Body of pancreas (tissue), 4 donors: ENCODE measurements at regions not wholly inside any gene's neighbourhood (a gene's known extent, or its start where the extent isn't known, plus 50 kb on each side); places are given as distances from the start of the nearest gene placed in this dataset.

Experiments
- ATAC-seq: fragments of 150-250 bp; one replicate; pipeline ENCODE4 v1.9.1; 2016
- DNase-seq, 4 donors: peaks; one replicate each; pipeline ENCODE4 v3.0.0-alpha.2; 2019
- H3K27ac ChIP-seq, 4 donors: fragments of 200-600 bp; sonication (generic); 1 replicate in 3 of 4; 2 replicates in 1 of 4; pipeline versions ENCODE4 v1.5.1 to v1.6.1; 2016 to 2019; ENCODE audit warnings: mild to moderate bottlenecking in 1 of 4, mixed read lengths in 1 of 4, moderate library complexity in 1 of 4
- H3K27me3 ChIP-seq, 2 donors: fragments of 200-600 bp; sonication (generic); one replicate each; pipeline ENCODE4 v1.6.0; 2016; ENCODE audit warnings: mild to moderate bottlenecking in 1 of 2
- H3K36me3 ChIP-seq, 2 donors: fragments of 200-600 bp; sonication (generic); replicated peaks in 1 of 2; 2 replicates each; pipeline ENCODE4 v1.5.1; 2016; ENCODE audit warnings: low read depth in 2 of 2; ENCODE audit not compliant: insufficient read depth in 1 of 2
- H3K4me1 ChIP-seq: fragments of 200-600 bp; sonication (generic); one replicate; pipeline ENCODE4 v1.6.0; 2016
- H3K4me3 ChIP-seq, 2 donors: fragments of 200-600 bp; sonication (generic); 1 replicate in 1 of 2; 2 replicates in 1 of 2; pipeline ENCODE4 v1.5.1; 2016 to 2019
- H3K9me3 ChIP-seq, 3 donors: fragments of 200-600 bp; sonication (generic); 1 replicate in 2 of 3; 2 replicates in 1 of 3; pipeline ENCODE4 v1.5.1; 2016
- POLR2A ChIP-seq, 3 donors: fragments of 450-650 bp; IDR thresholded peaks; one replicate each; pipeline ENCODE4 v1.6.1; 2016; ENCODE audit warnings: antibody characterized with exemption in 3 of 3, mild to moderate bottlenecking in 2 of 3
- WGBS, 2 donors: methylation state at CpG; one replicate each; pipeline ENCODE4 v1.1.5; 2017; 5-methylcytosine and 5-hydroxymethylcytosine counted together
- intact Hi-C: fragments of 100-400 bp; cut with DNase I; formaldehyde crosslinking; loops from one replicate; pipeline ENCODE4 v1.15.1; 2023
- TF ChIP-seq, protein P1 (sequence below), 7 experiments: fragments of 450-650 bp in 4 of 7; fragments of 200-600 bp in 3 of 7; sonication (generic) in 3 of 7; IDR thresholded peaks; one replicate each; pipeline ENCODE4 v1.5.1; 2016 to 2019; ENCODE audit warnings: antibody characterized with exemption in 7 of 7

DNA sequence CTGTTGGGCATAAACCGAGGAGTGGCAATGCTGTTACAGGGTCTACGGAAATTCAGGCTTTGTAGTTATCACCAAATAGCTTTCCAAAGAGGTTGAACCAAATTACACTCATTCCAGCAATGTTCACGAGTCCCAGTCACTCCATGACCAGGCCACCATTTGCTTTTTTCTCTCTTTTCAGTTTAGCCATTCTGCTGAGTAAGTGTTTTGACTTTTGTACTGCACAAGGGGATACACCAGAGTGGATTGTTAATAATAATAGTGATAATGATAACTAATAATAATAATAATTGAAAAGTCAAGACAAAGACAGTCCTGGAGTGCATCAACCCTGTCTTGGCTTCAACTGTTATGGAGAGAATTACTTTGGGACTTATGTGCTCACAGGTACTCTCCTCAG is 343.5 kb downstream of the AACS start:
- Histone ChIP-seq H3K27me3 (no peaks in the 10 kb centered on the region), H3K27ac (no peak overlapping the region), H3K4me1 (no peaks in the 10 kb centered on the region), H3K36me3 (no peaks in the 10 kb centered on the region), H3K4me3 (no peak overlapping the region), H3K9me3 (peaks cover 0 to 3% (median 0%) of the 10 kb centered on the region in 3 donors)
- DNase-seq (no peak), ATAC-seq (no peak)
- WGBS, 2 donors, result 49 to 68% methylated on average over 3 of the region's 3 CpGs
- TF ChIP-seq POLR2A (IDR thresholded peaks at IDR 0.05), result no peak
- TF ChIP-seq, protein P1, sequence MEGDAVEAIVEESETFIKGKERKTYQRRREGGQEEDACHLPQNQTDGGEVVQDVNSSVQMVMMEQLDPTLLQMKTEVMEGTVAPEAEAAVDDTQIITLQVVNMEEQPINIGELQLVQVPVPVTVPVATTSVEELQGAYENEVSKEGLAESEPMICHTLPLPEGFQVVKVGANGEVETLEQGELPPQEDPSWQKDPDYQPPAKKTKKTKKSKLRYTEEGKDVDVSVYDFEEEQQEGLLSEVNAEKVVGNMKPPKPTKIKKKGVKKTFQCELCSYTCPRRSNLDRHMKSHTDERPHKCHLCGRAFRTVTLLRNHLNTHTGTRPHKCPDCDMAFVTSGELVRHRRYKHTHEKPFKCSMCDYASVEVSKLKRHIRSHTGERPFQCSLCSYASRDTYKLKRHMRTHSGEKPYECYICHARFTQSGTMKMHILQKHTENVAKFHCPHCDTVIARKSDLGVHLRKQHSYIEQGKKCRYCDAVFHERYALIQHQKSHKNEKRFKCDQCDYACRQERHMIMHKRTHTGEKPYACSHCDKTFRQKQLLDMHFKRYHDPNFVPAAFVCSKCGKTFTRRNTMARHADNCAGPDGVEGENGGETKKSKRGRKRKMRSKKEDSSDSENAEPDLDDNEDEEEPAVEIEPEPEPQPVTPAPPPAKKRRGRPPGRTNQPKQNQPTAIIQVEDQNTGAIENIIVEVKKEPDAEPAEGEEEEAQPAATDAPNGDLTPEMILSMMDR (IDR thresholded peaks at IDR 0.05), result no peak
- intact Hi-C loops, result no loop called here

DNA sequence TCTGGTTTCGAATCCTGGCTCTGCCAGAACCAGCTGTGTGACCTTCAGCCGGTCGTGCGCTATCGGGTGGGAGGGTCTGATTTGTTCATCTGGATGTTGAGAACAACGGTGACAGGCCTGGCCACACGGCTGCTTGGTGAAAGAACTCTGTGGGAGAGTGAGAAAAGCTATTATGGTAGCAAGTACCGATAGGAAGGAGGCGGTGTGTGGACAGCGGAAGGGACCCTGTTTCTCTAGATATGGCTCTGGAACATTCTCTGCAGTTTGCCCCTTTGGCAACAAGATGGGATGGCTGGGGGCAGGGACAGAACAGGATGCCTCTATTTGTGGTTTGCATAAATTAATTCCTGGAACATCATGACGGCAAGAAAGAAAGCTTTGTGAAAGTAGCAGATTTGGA is 347.3 kb downstream of the AACS start:
- no peak for DNase-seq
- no peak overlapping the region for H3K27ac ChIP-seq
- no peaks in the 10 kb centered on the region for H3K36me3 ChIP-seq
- no peak overlapping the region for H3K4me3 ChIP-seq
- peaks cover 0 to 3% (median 0%) of the 10 kb centered on the region in 3 donors for H3K9me3 ChIP-seq
- no peaks in the 10 kb centered on the region for H3K27me3 ChIP-seq
- intact Hi-C loops, result no loop called here
- TF ChIP-seq POLR2A (IDR thresholded peaks at IDR 0.05), result no peak
- TF ChIP-seq, protein P1 (IDR thresholded peaks at IDR 0.05), result no peak
- ATAC-seq, result no peak
- no peaks in the 10 kb centered on the region for H3K4me1 ChIP-seq
- WGBS, 2 donors, result 62 to 79% methylated on average over 11 of the region's 11 CpGs

DNA sequence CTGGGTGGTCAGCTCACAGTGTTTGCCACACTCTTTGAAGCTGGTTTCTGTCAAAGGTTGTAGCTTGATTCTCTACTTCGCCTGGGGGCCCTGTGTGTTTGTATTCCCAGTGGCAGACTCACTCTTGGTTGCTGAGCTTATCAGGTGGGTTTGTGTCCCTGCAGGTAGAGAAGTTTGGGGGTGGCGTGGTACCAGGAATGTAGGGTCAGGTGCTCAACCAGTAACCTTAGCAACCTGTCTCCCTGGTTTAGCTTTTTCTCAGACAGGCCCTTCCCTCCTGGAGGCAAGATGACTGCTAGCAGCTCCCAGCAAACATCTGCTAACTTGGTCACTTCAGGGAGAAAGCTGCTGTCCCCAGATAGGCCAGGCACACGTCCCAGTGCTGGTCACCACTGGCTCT is 352.2 kb downstream of the AACS start:
- WGBS, 2 donors, result 0 to 31% methylated on average over 1 to 3 of the region's 3 CpGs
- no peak for DNase-seq
- Histone ChIP-seq H3K36me3 (no peaks in the 10 kb centered on the region), H3K9me3 (peaks cover 0 to 3% (median 0%) of the 10 kb centered on the region in 3 donors), H3K27me3 (no peaks in the 10 kb centered on the region), H3K4me1 (no peaks in the 10 kb centered on the region), H3K4me3 (no peak overlapping the region), H3K27ac (no peak overlapping the region)
- ATAC-seq, result no peak
- no peak for TF ChIP-seq POLR2A (IDR thresholded peaks at IDR 0.05)
- TF ChIP-seq, protein P1 (IDR thresholded peaks at IDR 0.05), result no peak
- intact Hi-C loops, result no loop called here

DNA sequence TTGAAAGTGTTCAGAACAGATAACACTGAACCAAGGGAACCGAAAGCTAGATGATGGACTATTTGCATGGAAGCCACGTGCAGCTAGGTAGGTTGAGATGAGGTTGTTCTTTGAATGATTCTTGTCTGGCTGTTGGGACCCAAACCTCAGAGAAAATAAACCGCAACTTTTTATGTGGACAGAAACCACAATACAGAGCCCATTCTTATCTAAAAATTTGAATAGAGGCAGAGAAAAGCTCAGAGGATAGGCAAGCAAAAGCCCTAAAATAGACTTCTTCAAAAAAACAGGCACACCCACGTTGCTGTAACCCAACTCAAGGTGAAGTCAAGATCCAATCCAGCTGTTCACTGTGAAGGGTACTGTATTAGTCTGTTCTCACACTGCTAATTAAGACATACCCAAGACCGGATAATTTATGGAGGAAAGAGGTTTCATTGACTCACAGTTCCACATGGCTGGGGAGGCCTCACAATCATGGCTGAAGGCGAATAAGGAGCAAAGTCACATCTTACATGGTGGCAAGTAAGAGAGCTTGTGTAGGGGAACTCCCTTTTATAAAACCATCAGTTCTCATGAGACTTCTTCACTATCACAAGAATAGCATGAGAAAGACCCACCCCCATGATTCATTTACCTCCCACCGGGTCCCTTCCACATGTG is 353.8 kb downstream of the AACS start:
- 60 to 65% methylated on average over 7 of the region's 7 CpGs for WGBS, 2 donors
- Histone ChIP-seq H3K9me3 (no peaks in the 10 kb centered on the region), H3K4me3 (no peak overlapping the region), H3K27ac (no peak overlapping the region), H3K27me3 (no peaks in the 10 kb centered on the region), H3K4me1 (no peaks in the 10 kb centered on the region), H3K36me3 (no peaks in the 10 kb centered on the region)
- no peak for DNase-seq
- intact Hi-C loops, result no loop called here
- no peak for TF ChIP-seq POLR2A (IDR thresholded peaks at IDR 0.05)
- ATAC-seq, result no peak

DNA sequence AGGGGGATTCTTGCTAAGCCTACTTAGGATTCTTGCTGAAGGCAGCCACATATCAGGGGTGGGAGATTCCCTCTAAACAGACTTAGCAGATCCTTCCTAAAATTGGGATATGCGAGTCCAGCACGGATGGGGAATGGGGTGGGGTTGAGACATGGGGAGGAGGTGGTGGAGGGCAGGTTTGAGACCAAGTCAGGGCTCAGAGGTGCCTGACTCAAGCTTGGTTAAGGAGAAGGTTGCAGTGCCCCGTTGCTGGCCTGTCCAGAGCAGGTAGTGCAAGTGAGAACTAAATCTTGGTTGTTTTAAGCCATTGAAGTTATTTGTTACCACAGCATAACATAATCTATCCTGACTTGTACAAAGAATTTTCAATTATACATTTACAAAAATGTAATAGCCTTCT is 359.7 kb downstream of the AACS start:
- intact Hi-C loops, result no loop called here
- no peak overlapping the region for H3K27ac ChIP-seq
- H3K27me3 ChIP-seq, result no peaks in the 10 kb centered on the region
- no peaks in the 10 kb centered on the region for H3K4me1 ChIP-seq
- WGBS, 2 donors, result 55 to 57% methylated on average over 3 of the region's 3 CpGs
- TF ChIP-seq, protein P1 (IDR thresholded peaks at IDR 0.05), result no peak
- no peak for TF ChIP-seq POLR2A (IDR thresholded peaks at IDR 0.05)
- H3K36me3 ChIP-seq, result no peaks in the 10 kb centered on the region
- ATAC-seq (no peak), DNase-seq (no peak)
- no peak overlapping the region for H3K4me3 ChIP-seq
- no peaks in the 10 kb centered on the region for H3K9me3 ChIP-seq
